HL-60 (cell line): ENCODE measurements at regions not wholly inside any gene's neighbourhood (a gene's known extent, or its start where the extent isn't known, plus 50 kb on each side); places are given as distances from the start of the nearest gene placed in this dataset.

Experiments
- DNase-seq, 2 experiments: peaks; one replicate each; pipeline ENCODE4 v3.0.0-alpha.2; 2010 to 2020; ENCODE audit warnings: low read depth in 1 of 2, low spot score in 1 of 2
- H3K27ac ChIP-seq: fragments of 250-450 bp; sonication (Bioruptor Pico); replicated peaks from 2 replicates; pipeline ENCODE4 v1.5.1; 2020; ENCODE audit warnings: mild to moderate bottlenecking, moderate library complexity
- H3K27me3 ChIP-seq: fragments of 250-450 bp; sonication (Bioruptor Pico); 2 replicates; pipeline ENCODE4 v1.5.1; 2021; ENCODE audit warnings: mild to moderate bottlenecking, moderate library complexity; ENCODE audit not compliant: insufficient read depth, poor library complexity, severe bottlenecking
- H3K4me3 ChIP-seq: replicated peaks from 2 replicates; pipeline ENCODE4 v1.5.1; 2011; ENCODE audit warnings: mild to moderate bottlenecking, control low read depth, low read length; ENCODE audit not compliant: insufficient read depth
- CTCF ChIP-seq: IDR thresholded peaks from one replicate; pipeline ENCODE4 v1.5.1; 2011; ENCODE audit warnings: low read length, control low read depth, inconsistent platforms; ENCODE audit not compliant: insufficient read depth
- GABPA ChIP-seq: IDR thresholded peaks from 2 replicates; pipeline ENCODE4 v1.6.1; 2012; ENCODE audit warnings: low read depth
- POLR2AphosphoS5 ChIP-seq: IDR thresholded peaks from 2 replicates; pipeline ENCODE4 v1.6.1; 2012; ENCODE audit warnings: low read depth
- REST ChIP-seq: IDR thresholded peaks from 2 replicates; pipeline ENCODE4 v1.6.1; 2012; ENCODE audit warnings: low read depth; ENCODE audit not compliant: insufficient replicate concordance
- SPI1 ChIP-seq: IDR thresholded peaks from 2 replicates; pipeline ENCODE4 v1.6.1; 2012; ENCODE audit warnings: low read depth, mild to moderate bottlenecking, borderline replicate concordance

GRCh38 chr14:79961197-79961596, 250.1 kb downstream of the DIO2 start:
- Histone ChIP-seq H3K27ac (no peak overlapping the region), H3K27me3 (no peaks in the 10 kb centered on the region), H3K4me3 (no peak overlapping the region)
- TF ChIP-seq CTCF (no peak), GABPA (no peak), REST (no peak), SPI1 (no peak), POLR2AphosphoS5 (no peak)
- no peak for DNase-seq

- no peak for TF ChIP-seq CTCF
- no peak for TF ChIP-seq GABPA
- no peak for TF ChIP-seq SPI1
- no peak for TF ChIP-seq POLR2AphosphoS5
- no peak for TF ChIP-seq REST
- Histone ChIP-seq H3K27me3 (no peaks in the 10 kb centered on the region), H3K4me3 (no peak overlapping the region), H3K27ac (no peak overlapping the region)
- DNase-seq, result no peak
These were observed 251.0 kb downstream of the DIO2 start for GRCh38 chr14:79960288-79960687.

GRCh38 chr14:79951572-79951971, 259.7 kb downstream of the DIO2 start:
- no peak for DNase-seq
- no peak overlapping the region for H3K27ac ChIP-seq
- H3K27me3 ChIP-seq, result no peaks in the 10 kb centered on the region
- no peak overlapping the region for H3K4me3 ChIP-seq
- no peak for TF ChIP-seq CTCF
- TF ChIP-seq POLR2AphosphoS5, result no peak
- no peak for TF ChIP-seq SPI1
- TF ChIP-seq REST, result no peak
- no peak for TF ChIP-seq GABPA
